Right hindlimb (tissue), 1 donor: ENCODE measurements at regions not wholly inside any gene's neighbourhood (a gene's known extent, or its start where the extent isn't known, plus 50 kb on each side); places are given as distances from the start of the nearest gene placed in this dataset.

ENCODE experiments used
- DNase-seq: peaks from one replicate; pipeline ENCODE4 v3.0.0-alpha.2; 2018

DNA sequence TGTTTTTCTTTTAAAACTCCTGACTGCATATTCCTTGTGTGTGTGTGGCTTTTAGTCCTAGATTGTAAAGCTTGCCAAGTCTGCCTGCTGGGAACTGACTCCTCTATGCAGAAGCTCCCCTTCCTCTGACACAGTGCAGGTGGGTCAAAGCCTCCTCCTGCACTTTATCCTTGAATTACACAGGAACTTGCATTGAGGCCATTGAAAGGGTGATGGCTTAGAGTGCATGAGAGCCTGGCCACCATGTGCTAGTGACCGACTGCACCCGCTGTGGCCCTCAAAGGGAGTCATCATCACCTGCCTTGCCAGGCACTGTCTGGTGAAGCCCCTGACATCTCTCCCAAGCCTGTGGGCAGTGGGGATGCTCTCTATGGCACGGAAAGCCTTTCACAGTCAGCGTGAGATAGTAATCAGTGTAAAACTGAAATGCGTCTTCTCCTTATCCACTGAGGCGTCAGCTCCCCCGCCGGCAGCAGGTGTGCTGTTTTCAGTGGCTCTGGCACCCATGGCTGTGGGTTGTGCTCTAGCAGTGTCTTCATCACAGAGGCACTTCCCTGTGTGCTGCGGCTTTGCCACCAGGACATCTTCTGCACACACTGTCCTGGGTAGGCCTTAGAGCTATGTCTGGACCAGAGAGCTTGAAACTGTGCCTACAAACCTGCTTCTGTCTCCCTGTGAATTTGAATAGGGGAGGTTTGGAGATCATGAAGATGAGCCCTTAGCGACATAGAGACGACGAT, 87.9 kb downstream of the THBS2 start:
- DNase-seq = peak; percentile 64

DNA sequence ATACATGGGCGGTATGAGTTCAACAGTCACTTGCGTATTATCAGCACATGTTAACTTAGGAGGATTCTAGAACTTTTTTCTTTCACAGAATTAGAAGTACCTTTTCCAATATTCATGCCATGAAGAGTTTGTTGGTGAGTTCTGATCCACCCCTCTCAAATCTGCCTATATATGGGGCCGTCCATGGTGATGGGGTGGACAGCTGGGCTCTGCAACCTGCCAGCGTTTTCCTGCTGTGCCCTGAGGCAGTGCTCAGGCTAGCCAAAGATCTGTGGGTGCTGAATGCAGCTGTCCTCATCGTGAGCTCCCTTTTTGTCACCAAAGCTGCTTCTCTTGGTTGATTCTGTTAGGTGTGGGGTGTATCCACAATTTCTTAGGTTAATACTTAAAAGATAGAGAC, 88.7 kb downstream of the THBS2 start:
- DNase-seq = peak; percentile 38

DNA sequence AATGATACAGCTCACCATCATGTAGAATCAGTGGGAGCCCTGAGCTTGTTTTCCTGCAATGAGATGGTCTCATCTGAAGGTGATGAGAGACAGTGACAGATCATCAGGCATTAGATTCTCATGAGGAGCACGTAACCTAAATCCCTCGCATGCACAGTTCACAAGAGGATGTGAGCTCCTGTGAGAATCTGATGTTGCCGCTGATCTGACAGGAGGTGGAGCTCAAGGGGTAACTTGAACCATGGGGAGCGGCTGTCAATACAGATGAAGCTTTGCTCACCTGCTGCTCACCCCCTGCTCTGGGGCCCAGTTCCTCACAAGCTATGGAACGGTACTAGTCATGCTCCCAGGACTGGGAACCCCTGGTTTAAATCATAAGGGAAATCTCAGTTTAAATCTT, 89.2 kb downstream of the THBS2 start:
- peak; percentile 1 for DNase-seq

DNA sequence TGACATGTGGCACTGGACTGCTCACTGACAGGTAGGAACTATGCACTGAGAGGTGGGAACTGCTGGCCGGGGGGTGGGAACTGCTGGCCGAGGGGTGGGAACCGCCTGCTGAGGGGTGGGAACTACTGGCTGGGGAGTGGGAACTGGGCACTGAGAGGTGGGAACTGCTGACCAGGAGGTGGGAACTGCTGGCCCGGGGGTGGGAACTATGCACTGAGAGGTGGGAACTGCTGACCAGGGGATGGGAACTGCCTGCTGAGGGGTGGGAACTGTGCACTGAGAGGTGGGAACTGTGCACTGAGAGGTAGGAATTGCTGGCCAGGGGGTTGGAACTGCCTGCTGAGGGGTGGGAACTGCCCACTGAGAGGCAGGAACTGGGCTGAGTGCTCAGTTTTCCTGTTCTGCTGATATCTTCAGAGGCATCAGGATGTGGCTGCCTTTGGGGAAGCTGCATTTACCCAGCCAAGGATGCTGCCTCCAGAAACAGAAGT, 90.2 kb downstream of the THBS2 start:
- no peak for DNase-seq

DNA sequence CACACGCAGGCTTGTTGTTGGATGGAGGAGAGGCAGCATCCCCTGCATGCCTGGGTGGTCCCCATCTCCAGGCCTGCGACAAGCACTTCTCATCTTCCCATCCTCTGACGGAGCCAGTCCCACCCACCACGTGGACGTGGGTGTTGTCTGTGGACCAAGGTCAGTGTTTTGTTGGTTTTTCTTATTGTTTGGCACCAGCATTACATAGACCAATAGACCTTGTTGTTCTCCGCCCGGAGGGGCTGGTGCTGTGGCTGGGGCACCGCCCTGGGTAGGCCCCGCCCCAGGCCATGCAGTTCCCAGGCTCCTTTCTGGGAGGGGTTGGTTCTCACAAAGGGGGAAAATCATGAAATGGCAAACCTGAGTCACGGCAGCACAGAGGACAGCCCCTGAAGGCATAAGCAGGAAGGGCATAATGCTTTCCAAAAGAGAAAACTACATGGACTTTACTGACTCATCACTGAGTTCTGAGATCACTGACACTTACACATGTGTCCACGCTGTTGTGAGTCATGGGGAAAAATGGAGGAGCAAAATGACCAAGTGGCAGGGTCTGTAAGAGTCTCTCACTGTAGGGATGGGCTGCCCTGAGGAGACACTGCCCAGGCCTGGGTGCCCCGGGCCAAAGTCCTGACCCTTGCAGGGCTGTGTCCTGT, 90.8 kb downstream of the THBS2 start:
- no peak for DNase-seq

DNA sequence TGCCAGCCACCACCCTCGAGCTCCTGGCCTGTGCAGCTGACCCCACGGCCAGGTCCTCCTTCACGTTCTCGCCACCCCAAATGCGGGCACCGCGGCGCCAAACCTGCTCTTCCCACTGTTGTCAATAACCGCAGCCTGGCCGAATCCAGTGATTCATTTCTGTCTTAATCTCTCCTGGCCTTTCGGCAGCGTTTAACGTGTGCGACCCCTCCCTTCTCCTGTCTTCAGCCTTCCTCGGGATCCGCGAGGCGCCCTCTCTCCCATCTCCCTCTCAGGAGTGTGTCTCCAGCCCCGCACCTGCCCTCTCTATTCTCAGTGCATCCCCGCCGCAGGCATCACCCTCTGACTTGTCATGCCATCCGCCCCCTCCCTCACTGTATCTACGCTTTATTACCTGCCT, 91.4 kb downstream of the THBS2 start:
- DNase-seq = no peak

DNA sequence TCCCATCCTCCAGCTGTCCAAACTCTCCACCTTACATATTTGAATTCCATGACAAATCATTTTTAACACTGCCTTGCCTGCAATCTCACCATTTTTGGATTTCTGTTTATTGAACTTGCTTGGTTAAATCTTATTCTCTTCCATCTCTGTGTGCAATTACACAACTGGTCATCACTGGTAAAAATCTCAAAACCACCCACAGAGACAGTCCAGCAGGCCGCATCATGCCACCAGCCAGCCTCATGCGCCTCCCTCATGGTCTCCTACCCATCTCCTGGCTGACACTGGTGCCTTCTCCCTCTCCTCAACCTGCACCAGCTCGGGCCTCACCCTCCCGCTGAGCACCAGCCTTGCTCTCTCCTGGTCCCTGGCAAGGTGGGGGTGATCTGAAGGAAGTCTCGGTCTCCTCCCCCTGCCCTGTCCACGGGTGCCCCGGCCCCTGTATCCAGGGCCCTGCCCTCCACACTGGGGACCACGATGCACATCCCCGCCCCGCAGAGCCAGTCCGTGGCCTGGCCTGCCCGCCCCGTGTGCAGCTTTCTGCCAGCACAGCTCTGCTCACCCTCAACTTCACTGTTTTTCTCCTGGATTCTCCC, 92.0 kb downstream of the THBS2 start:
- no peak for DNase-seq

DNA sequence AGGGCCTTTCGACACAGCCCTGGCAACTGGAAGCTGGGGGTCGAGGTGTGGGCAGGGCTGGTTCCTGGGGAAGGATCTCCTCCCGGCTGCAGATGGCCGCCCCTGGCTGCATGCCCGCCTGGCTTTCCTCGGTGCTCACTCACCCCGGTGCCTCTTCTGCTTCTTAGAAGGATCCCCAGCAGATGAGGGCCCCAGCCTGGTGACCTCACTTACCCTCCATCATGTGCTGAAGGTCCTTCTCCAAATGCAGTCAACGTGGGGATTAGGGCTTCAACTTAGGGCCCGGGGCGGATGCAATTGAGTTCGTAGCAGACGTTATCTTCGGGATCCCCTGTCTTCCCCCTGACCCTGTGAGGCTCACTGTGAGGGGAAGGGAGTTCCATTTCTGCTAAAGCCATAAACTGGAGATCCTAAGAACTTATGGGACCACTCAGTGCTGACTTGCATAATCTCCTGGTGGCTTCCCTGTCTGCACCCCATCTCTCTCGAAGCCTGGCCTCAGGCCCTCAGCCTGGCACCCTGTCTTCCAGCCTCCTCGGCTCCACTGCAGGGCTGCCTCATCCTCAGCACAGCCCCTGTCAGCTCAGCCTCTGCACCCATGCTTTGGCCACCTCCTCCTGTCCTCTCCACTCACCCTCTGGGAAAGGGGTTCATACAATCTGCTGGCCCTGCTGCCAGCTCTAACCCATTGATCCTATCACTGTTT, 92.6 kb downstream of the THBS2 start:
- DNase-seq = no peak

DNA sequence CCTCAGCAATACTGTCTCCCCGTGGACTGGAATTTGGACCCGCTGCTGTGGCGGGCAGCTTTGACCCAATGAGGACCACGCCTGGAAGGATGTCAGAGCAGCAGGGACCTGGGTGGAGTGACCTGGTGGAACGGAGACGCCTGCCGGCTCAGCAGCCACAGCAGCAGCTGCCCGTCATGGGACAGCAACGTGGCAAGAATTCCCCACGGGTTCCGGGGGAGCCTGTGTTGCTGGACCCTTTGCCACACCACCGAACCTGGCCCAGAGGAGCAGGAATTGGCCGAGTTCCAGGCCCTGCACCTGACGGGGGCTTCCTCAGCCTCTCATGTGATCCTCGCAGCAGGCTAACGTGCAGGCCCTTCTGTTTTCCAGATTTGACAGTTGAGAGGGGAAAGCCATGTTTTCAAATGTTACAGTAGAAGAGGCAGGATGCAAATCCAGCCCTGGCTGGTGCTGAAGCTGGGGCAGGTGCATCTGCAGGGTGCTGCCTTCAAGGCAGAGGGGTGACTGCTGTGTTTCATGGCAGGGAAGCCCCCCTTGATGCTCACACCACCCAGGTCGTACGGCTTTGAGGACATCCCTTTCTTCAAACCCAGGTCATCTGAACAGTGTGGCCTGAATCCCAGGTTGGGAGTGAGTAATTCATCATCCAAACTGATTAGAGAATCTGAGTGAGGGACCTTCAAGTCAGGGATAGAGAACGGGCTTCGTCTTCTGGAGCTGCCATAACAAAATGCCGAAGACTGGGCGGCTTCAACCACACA, 93.4 kb downstream of the THBS2 start:
- no peak for DNase-seq

DNA sequence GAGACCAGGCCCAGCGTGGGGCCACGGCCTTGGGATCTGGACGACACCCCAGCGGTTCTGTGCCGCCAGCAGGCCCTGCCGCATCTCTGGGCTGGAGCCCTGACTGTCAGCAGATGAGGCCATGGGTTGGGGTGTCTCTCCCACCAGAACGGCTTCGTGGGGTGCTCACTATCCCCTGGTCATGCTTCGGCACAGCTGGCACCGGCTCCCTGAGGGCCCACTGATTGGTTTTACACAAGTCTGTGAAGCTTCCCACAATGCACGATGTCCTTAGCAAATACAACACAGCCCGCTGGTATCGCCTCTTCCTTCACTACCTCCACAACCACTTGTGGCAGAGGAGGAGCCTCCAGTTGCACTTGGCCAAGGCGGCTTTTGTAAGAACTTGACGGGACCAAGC, 94.3 kb downstream of the THBS2 start:
- DNase-seq = no peak

DNA sequence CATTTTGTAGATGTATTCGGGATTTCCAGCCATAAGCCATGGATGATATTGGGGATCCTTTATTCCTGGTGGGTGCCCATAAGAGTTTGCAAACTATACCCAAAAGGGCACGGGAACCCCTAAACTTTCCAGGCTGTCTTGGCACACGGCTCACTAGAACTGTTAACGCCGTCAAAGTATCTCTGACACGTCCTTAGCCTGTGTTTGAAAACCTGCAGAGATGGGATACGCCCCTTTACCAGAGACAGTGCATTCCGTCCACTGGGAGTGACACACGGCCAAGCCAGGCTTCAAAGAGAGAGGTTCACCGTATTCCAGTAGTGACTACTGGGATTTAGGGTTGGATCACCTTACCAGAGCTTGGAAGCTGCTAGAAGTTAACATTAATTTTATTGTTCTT, 95.0 kb downstream of the THBS2 start:
- peak; percentile 65 for DNase-seq

DNA sequence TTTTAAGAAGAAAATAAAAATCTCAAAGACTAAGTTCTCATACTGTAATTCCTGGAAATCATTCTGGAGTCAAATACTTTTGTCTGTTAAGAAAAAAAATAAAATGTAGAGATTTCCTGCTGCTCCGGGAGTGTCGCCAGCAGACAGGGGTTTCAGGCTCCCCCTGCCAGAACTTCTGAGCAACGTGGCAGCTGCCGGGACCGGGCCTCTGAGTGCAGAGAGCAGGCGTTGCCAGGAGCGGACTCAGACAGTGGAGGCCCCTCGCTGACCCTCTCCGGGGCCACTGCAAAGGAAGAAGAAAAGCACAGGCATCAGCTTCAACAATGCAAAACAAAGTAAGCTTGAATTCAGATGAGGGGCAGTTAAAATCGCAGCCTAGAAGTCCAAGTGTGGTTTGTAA, 95.5 kb downstream of the THBS2 start:
- DNase-seq = peak; percentile 97

DNA sequence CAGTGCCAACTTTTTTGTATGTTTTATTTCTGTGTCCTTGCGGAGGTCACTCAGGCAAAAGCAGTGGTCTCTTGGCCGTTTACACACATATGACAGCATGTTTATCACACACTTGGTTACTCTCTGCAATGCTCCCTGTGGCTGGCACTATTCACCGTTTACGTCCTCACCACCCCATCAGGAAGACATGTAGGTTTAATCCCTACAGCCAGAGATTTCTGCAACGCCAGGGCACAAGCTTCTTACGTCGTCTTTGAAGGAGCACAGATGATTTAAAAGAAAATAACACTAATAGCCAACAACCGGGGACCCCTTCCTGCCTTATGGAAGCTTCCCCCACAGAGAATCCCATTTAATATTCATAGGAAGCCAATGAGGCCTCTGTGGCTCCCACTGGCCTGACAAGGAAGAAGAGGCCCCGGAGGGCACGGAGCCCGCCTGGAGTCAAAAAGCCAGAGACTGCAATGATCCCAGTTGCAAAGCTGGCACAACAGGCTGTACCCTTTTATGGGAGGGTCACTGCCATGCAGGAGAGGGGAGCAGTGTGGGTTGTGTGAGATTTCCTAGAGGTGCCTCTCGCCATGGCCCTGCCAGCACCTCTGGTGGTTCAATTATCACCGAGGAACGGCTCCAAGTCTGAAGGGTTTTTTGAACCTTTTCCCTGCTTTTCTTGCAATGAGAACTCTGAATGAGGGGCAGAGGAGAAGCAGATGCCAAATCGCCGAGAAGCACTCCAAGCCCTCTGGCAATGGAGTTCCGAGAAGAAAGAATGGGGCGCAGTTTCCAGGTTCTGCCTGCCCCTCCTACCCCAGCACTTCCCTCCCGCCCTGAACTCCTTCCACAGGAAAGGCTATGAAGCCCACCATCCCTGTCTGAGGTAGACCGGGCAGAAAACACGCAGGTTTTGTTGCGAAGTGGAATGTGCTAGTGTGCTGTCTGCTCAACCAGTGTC, 96.2 kb downstream of the THBS2 start:
- peak; percentile 87 for DNase-seq

DNA sequence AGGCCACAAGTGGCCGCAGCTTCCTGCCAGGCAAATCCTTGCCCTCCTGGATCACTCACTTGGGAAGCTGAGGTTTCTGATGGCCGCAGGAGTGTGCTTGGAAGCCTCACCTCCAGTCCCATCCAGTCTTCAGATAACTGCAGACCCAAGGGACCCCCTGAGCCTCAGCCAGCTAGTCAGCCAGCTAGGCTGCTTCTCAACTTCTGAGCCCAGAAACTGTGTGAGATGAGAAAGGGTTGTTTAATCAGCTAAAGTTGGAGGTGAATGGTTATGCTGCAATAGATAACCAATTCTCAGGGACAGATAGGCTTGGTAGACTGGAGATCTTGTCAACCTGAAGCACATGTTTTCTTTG, 96.9 kb downstream of the THBS2 start:
- DNase-seq = no peak

DNA sequence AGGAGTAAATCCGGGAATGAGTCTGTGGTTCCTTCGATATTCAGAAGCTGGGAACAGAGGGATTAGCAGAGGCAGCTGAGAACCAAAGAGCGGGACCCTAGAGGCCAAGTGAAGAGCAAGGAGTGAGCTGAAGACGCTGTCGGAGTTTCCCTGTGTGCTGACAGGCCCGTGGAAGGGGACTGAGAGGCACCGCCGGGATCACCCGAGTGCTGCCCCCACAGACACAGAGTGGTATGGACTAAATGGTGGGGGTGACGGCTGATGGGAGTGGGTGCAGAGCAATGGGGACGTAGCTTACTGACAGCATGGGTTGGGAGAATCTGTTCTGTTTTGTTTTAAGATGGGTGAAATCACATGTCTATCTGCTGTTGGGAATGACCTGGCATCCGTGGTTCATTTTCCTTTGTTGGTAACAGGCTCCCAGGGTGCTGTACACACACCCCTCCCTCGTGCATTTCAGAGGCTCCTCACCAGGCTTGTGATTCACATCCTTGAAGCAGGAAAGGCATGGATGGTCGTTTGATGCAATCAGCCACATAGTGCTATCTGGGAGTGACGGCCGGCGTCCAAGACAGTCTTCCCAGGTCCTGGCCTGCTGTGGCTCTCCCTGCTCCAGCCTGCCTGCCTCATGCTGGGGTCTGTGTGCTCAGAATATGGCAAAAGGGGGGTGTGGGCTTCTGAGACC, 97.4 kb downstream of the THBS2 start:
- no peak for DNase-seq

DNA sequence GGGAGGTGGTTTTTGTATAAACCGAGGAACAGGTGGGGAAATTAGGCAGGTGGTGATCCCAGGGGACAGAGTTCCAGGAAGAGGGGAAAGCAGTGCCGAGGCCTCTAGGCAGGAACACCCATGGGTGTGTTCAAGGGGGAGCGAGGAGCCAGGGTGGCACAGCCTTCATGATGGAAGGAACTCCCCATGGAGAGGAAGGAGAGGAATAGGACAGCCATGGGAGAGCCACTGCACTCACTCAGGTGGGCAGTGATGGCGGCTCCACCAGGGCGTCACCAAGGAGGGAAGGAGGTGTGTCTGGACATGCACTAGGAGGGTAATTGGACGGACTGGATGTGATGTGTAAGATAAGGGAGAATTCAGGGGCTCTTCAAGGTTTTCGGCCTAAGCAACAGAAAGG, 98.2 kb downstream of the THBS2 start:
- DNase-seq = no peak

DNA sequence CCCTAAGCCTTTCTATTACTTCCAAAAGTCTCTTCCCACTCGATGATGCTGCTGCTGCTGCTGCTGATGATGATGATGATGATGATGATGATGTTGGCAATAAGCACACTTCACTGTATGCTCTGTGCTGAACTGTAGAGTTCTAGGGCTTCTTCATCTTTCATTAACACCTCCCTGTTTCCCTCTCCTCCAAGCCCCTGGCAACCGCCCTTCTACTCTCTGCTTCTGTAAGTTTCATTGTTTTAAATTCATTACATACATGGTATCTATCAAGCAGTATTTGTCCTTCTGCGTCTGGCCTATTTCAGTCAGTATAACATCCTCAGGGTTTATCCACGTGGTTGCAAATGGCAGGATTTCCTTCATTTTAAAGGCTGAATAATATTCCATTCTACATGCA, 100.2 kb downstream of the THBS2 start:
- DNase-seq = no peak

DNA sequence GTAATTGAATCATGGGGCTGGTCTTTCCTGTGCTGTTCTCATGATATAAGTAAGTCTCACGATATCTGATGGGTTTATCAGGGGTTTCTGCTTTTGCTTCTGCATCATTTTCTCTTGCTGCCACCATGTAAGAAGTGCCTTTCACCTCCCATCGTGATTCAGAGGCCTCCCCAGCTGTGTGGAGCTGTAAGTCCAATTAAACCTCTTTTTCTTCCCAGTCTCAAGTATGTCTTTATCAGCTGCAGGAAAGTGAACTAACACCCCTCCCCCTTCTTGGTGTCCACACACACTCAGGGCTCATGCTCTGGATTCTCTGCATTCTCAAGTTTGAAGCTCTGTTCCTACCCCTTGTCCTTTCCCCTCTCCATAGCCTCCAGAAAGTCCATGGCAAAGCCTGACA, 107.1 kb downstream of the THBS2 start:
- no peak for DNase-seq

DNA sequence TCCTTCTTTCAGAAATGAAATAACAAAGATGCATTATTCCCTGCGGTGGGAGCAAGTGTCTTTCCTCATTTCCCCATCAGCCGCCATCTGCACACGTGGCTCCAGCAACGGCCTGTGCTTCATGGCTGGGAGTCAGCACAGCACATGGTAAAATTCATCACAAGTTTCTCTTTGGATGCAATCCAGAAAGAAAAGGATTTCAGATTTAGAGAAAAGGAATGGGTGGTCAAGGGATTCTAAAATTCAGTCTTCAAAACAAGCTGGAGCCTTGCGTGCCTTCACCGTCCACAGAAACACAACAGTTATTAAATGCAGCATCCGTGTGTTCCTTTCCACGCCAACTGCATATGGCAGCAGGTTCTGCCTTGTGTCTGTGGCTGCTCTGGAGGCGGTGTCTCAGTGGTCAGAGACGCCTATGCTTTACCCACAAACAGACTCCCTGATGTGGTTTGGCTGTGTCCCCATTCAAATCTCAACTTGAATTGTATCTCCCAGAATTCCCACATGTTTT, 107.6 kb downstream of the THBS2 start:
- DNase-seq = peak; percentile 85

DNA sequence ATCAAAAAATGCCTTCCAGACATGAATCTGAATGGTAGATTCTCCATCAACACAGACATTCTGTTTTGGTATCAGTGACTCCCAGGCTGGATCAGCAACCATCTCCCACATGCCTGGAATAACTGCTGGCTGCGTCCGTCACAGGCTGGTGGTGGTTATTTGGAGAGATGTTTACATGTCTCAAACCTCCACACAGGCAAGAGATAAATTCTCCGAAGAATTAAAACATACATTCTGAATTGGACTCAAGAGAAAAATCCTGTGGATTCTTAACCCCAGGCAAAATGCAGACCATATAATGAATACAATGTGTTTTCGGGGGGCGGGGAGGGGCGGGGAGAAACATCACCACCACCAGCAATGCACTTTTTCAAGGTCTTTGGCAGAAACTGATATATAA, 108.2 kb downstream of the THBS2 start:
- DNase-seq = peak; percentile 62

DNA sequence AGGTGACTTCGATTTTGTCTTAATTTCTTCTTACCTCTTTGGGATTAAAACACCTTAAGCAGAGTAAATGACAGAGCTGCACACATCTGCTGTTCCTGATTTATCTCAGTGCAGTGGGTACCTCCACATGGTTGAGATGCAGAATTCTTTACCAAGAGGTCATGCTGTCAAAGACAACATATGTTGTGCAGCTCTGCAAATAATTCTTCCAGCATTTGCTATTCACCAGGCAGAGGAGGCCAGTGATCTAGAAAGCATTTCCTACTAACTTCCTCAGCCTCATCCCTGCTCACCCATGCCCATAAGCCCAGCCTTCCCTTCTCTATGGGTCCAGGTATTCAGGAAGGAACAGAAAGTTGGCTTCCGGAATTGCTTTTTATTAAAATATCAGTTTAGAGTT, 109.3 kb downstream of the THBS2 start:
- no peak for DNase-seq
